Hepatocyte (in vitro differentiated cells): ENCODE measurements at regions not wholly inside any gene's neighbourhood (a gene's known extent, or its start where the extent isn't known, plus 50 kb on each side); places are given as distances from the start of the nearest gene placed in this dataset.
A peak's percentile ranks its signal among the peaks of the same experiment; 100 is the strongest.

Source experiments
- DNase-seq: peaks from one replicate; pipeline ENCODE4 v3.0.0-alpha.2; 2016; ENCODE audit warnings: low spot score
- H2AFZ ChIP-seq: fragments of 200-600 bp; sonication (generic); 2 replicates; pipeline ENCODE4 v1.6.0; 2016; ENCODE audit warnings: antibody characterized with exemption, mild to moderate bottlenecking
- H3K27ac ChIP-seq: fragments of 200-600 bp; sonication (generic); 2 replicates; pipeline ENCODE4 v1.5.1; 2016; ENCODE audit warnings: mild to moderate bottlenecking
- H3K27me3 ChIP-seq: fragments of 200-600 bp; sonication (generic); 2 replicates; pipeline ENCODE4 v1.6.1; 2016
- H3K36me3 ChIP-seq: fragments of 200-600 bp; sonication (generic); replicated peaks from 2 replicates; pipeline ENCODE4 v1.5.1; 2016; ENCODE audit warnings: low read depth; ENCODE audit not compliant: insufficient read depth
- H3K4me1 ChIP-seq: fragments of 200-600 bp; sonication (generic); 2 replicates; pipeline ENCODE4 v1.5.1; 2016; ENCODE audit warnings: mild to moderate bottlenecking, moderate library complexity; ENCODE audit not compliant: insufficient read depth
- H3K4me2 ChIP-seq: fragments of 200-600 bp; sonication (generic); 2 replicates; pipeline ENCODE4 v1.6.0; 2016
- H3K4me3 ChIP-seq: fragments of 200-600 bp; sonication (generic); 2 replicates; pipeline ENCODE4 v1.5.1; 2016; ENCODE audit warnings: mild to moderate bottlenecking
- H3K79me2 ChIP-seq: fragments of 200-600 bp; sonication (generic); 2 replicates; pipeline ENCODE4 v1.6.0; 2017; ENCODE audit warnings: mild to moderate bottlenecking
- H3K9me2 ChIP-seq: fragments of 200-600 bp; sonication (generic); replicated peaks from 2 replicates; pipeline ENCODE4 v1.6.0; 2017; ENCODE audit warnings: mild to moderate bottlenecking; ENCODE audit not compliant: insufficient read depth
- H3K9me3 ChIP-seq: fragments of 200-600 bp; sonication (generic); 2 replicates; pipeline ENCODE4 v1.5.1; 2016; ENCODE audit warnings: low read depth, mild to moderate bottlenecking
- H4K20me1 ChIP-seq: fragments of 200-600 bp; sonication (generic); 2 replicates; pipeline ENCODE4 v1.6.0; 2016; ENCODE audit warnings: mild to moderate bottlenecking; ENCODE audit not compliant: insufficient read depth, poor library complexity, severe bottlenecking
- CTCF ChIP-seq: fragments of 200-600 bp; sonication (generic); IDR thresholded peaks from 2 replicates; pipeline ENCODE4 v1.5.1; 2016; ENCODE audit warnings: antibody characterized with exemption, mild to moderate bottlenecking; ENCODE audit not compliant: poor library complexity
- EZH2 ChIP-seq: fragments of 200-600 bp; sonication (generic); IDR thresholded peaks from 2 replicates; pipeline ENCODE4 v1.6.1; 2016; ENCODE audit warnings: antibody characterized with exemption, mild to moderate bottlenecking, borderline replicate concordance
- EZH2phosphoT487 ChIP-seq: fragments of 200-600 bp; sonication (generic); IDR thresholded peaks from one replicate; pipeline ENCODE4 v1.6.1; 2018; ENCODE audit warnings: antibody characterized with exemption, mild to moderate bottlenecking, low read depth, moderate library complexity; ENCODE audit not compliant: unreplicated experiment, severe bottlenecking
- WGBS: methylation state at CpG from one replicate; pipeline ENCODE4 v1.1.6; 2016; ENCODE audit warnings: low lambda C conversion rate; ENCODE audit errors: missing lambda C conversion rate; 5-methylcytosine and 5-hydroxymethylcytosine counted together

DNA sequence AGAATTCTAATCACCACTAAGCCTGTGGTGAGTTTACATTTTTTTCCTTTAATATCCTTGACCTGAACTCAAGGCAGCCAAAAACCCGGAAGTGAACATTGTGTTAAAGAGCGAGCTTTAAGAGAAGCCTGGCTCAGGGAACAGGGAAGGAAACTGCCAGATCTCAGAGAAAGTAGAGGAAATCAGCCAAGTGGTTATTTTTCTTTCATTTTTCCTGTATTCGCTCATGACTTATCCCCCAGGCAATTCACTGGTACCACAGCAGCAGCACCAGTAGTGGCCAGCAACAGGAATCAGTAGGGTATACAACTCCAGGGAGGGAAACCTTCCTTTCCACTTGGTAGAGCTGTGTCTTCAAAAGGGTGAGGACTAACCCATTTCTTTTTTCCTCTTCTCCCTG, 89.6 kb upstream of the HMGCLL1 start:
- Histone ChIP-seq H3K27me3 (no peaks in the 10 kb centered on the region), H4K20me1 (no peaks in the 10 kb centered on the region), H3K27ac (peak overlapping the region; percentile 68), H3K4me3 (no peak overlapping the region), H3K9me2 (no peaks in the 10 kb centered on the region), H3K36me3 (no peaks in the 10 kb centered on the region), H2AFZ (peak overlapping the region; percentile 12), H3K79me2 (no peaks in the 10 kb centered on the region), H3K4me1 (peaks cover 38% of the 10 kb centered on the region), H3K4me2 (peak overlapping the region; percentile 35), H3K9me3 (no peaks in the 10 kb centered on the region)
- DNase-seq = peak; percentile 25
- no peak for TF ChIP-seq EZH2phosphoT487
- WGBS = 47% methylated on average over 3 of the region's 3 CpGs

GRCh38 chr6:55667341-55667740, 88.3 kb upstream of the HMGCLL1 start:
- H3K27ac ChIP-seq = peak overlapping the region; percentile 68
- TF ChIP-seq EZH2phosphoT487 = no peak
- no peak for TF ChIP-seq EZH2
- no peak for TF ChIP-seq CTCF
- DNase-seq = no peak
- H2AFZ ChIP-seq = no peak overlapping the region
- peaks cover 38% of the 10 kb centered on the region for H3K4me1 ChIP-seq
- no peaks in the 10 kb centered on the region for H3K27me3 ChIP-seq
- no peaks in the 10 kb centered on the region for H3K9me3 ChIP-seq
- H3K4me3 ChIP-seq = no peak overlapping the region
- no peaks in the 10 kb centered on the region for H4K20me1 ChIP-seq
- peak overlapping the region; percentile 35 for H3K4me2 ChIP-seq
- no peaks in the 10 kb centered on the region for H3K79me2 ChIP-seq
- no peaks in the 10 kb centered on the region for H3K9me2 ChIP-seq
- WGBS = 14% methylated on average over 2 of the region's 2 CpGs
- H3K36me3 ChIP-seq = no peaks in the 10 kb centered on the region

- Histone ChIP-seq H4K20me1 (no peaks in the 10 kb centered on the region), H2AFZ (no peak overlapping the region), H3K9me3 (no peaks in the 10 kb centered on the region), H3K36me3 (no peaks in the 10 kb centered on the region), H3K4me2 (peak overlapping the region; percentile 35), H3K27ac (peak overlapping the region; percentile 68), H3K4me3 (no peak overlapping the region), H3K27me3 (no peaks in the 10 kb centered on the region), H3K79me2 (no peaks in the 10 kb centered on the region), H3K9me2 (no peaks in the 10 kb centered on the region), H3K4me1 (peaks cover 38% of the 10 kb centered on the region)
- DNase-seq = peak; percentile 51
- TF ChIP-seq CTCF (no peak), EZH2 (no peak), EZH2phosphoT487 (no peak)
- WGBS = 36% methylated on average over 2 of the region's 2 CpGs
Measured at GRCh38 chr6:55666606-55667225, 87.7 kb upstream of the HMGCLL1 start.

GRCh38 chr6:55666037-55666436, 87.0 kb upstream of the HMGCLL1 start:
- no peak for DNase-seq
- Histone ChIP-seq H3K79me2 (no peaks in the 10 kb centered on the region), H3K9me2 (no peaks in the 10 kb centered on the region), H3K4me3 (no peak overlapping the region), H4K20me1 (no peaks in the 10 kb centered on the region), H3K4me2 (no peak overlapping the region), H3K27me3 (no peaks in the 10 kb centered on the region), H3K4me1 (peaks cover 38% of the 10 kb centered on the region), H3K36me3 (no peaks in the 10 kb centered on the region), H2AFZ (no peak overlapping the region), H3K27ac (peak overlapping the region; percentile 6), H3K9me3 (no peaks in the 10 kb centered on the region)
- TF ChIP-seq EZH2 = no peak
- no peak for TF ChIP-seq CTCF
- no peak for TF ChIP-seq EZH2phosphoT487
- WGBS = 55% methylated on average over 3 of the region's 3 CpGs
